KMS-11 (cell line): ENCODE measurements at regions not wholly inside any gene's neighbourhood (a gene's known extent, or its start where the extent isn't known, plus 50 kb on each side); places are given as distances from the start of the nearest gene placed in this dataset.

Experiments used
- H2AFZ ChIP-seq: fragments of 200-600 bp; sonication (generic); 2 replicates; pipeline ENCODE4 v1.6.1; 2016; ENCODE audit warnings: antibody characterized with exemption, mixed run types, low read depth
- H3K27ac ChIP-seq: fragments of 200-600 bp; sonication (generic); 2 replicates; pipeline ENCODE4 v1.6.1; 2016; ENCODE audit warnings: mild to moderate bottlenecking, mixed run types
- H3K27me3 ChIP-seq: fragments of 200-600 bp; sonication (generic); 2 replicates; pipeline ENCODE4 v1.6.1; 2017; ENCODE audit warnings: mild to moderate bottlenecking, low read depth, mixed run types, moderate library complexity; ENCODE audit not compliant: insufficient read depth
- H3K36me3 ChIP-seq: fragments of 200-600 bp; sonication (generic); 2 replicates; pipeline ENCODE4 v1.6.1; 2017; ENCODE audit warnings: mild to moderate bottlenecking, mixed run types; ENCODE audit not compliant: insufficient read depth
- H3K4me1 ChIP-seq: fragments of 200-600 bp; sonication (generic); 2 replicates; pipeline ENCODE4 v1.6.1; 2016; ENCODE audit warnings: mild to moderate bottlenecking, low read depth, mixed run types; ENCODE audit not compliant: poor library complexity, severe bottlenecking
- H3K4me2 ChIP-seq: fragments of 200-600 bp; sonication (generic); 2 replicates; pipeline ENCODE4 v1.7.0; 2016; ENCODE audit warnings: mild to moderate bottlenecking, mixed run types
- H3K4me3 ChIP-seq: fragments of 200-600 bp; sonication (generic); IDR thresholded peaks from 2 replicates; pipeline ENCODE4 v1.6.1; 2017; ENCODE audit warnings: low read depth, low read length, mixed read lengths; ENCODE audit not compliant: insufficient read depth
- H3K79me2 ChIP-seq: fragments of 200-600 bp; sonication (generic); 2 replicates; pipeline ENCODE4 v1.6.1; 2016; ENCODE audit warnings: low read depth, mixed run types; ENCODE audit not compliant: insufficient read depth
- H3K9ac ChIP-seq: fragments of 200-600 bp; sonication (generic); 2 replicates; pipeline ENCODE4 v1.6.1; 2016; ENCODE audit warnings: mild to moderate bottlenecking, mixed run types
- H4K20me1 ChIP-seq: fragments of 200-600 bp; sonication (generic); 2 replicates; pipeline ENCODE4 v1.6.1; 2016; ENCODE audit warnings: mild to moderate bottlenecking, mixed run types; ENCODE audit not compliant: insufficient read depth
- CTCF ChIP-seq: fragments of 200-600 bp; sonication (generic); conservative IDR thresholded peaks from 2 replicates; pipeline ENCODE4 v1.6.1; 2017; ENCODE audit warnings: low read depth, mild to moderate bottlenecking, antibody characterized with exemption, low read length, moderate library complexity, mixed read lengths

DNA sequence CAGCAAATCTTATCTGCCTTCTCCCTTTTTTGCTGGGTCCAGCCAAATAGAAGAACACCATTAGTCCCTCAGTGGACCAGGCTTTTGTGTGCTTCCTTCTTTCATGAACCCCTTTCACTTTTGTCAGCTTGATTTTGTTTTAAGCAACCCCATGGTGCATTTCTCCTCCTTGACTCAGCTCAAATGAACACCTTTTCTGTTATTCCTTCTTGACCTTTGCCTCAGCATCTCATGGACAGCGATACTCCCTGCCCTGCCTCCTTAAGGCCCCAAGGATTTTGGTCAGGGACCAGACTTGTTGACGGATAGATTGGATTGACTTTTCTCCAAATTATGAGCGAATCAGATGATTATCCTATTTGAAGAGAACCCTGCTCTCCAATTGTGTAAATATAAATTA is 356.6 kb upstream of the USP24 start:
- Histone ChIP-seq H3K27me3 (no peaks in the 10 kb centered on the region), H4K20me1 (no peaks in the 10 kb centered on the region), H2AFZ (no peak overlapping the region), H3K4me2 (no peak overlapping the region), H3K27ac (no peak overlapping the region), H3K4me1 (no peaks in the 10 kb centered on the region), H3K79me2 (no peaks in the 10 kb centered on the region), H3K4me3 (no peak overlapping the region), H3K9ac (no peak overlapping the region), H3K36me3 (no peaks in the 10 kb centered on the region)
- no peak for TF ChIP-seq CTCF

DNA sequence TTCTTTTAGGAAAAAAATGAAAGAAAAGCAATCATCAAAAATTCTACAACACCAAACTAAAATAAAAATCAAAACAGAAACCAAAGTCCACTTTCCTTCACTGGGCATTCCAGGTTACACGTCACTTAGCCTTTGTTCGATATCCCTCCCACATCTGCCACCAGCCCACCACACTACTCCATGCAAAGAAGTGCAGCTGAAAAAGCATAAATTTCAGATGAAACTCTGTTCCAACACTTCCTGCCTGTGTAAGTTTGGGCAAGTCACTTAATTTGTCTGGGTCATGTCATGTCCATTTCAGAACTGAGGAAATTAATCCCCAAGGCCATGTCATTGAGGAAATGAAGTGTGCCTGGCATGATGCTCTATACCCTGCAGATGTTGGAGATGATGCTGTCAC is 354.3 kb upstream of the USP24 start:
- Histone ChIP-seq H3K36me3 (no peaks in the 10 kb centered on the region), H3K4me2 (no peak overlapping the region), H3K79me2 (no peaks in the 10 kb centered on the region), H3K4me3 (no peak overlapping the region), H4K20me1 (no peaks in the 10 kb centered on the region), H3K4me1 (no peaks in the 10 kb centered on the region), H3K9ac (no peak overlapping the region), H2AFZ (no peak overlapping the region), H3K27me3 (no peaks in the 10 kb centered on the region), H3K27ac (no peak overlapping the region)
- no peak for TF ChIP-seq CTCF

DNA sequence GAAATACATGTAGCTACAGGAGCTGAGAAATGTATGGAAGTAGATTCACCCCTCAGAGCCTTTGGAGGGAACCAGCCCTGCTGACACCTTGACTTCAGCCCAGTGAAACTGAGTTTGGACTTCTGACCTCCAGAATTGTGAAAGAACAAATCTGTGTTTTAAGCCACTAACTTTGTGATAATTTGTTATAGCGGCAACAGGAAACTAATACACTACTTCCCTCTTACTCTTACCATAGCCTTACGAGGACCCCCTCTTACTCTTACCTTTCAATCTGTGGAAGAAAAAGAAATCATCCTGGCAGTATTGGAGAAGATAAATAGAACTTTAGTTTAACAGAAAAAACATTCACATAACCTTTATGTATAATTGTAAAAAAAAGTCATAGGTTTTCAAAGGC is 353.6 kb upstream of the USP24 start:
- no peak for TF ChIP-seq CTCF
- H3K27me3 ChIP-seq, result no peaks in the 10 kb centered on the region

GRCh38 chr1:55560266-55560665 is 345.1 kb upstream of the USP24 start:
- Histone ChIP-seq H3K36me3 (no peaks in the 10 kb centered on the region), H3K4me3 (no peak overlapping the region), H4K20me1 (no peaks in the 10 kb centered on the region), H2AFZ (no peak overlapping the region), H3K4me2 (no peak overlapping the region), H3K79me2 (no peaks in the 10 kb centered on the region), H3K4me1 (no peaks in the 10 kb centered on the region), H3K27me3 (no peaks in the 10 kb centered on the region), H3K27ac (no peak overlapping the region), H3K9ac (no peak overlapping the region)
- no peak for TF ChIP-seq CTCF

More for the DNA sequence above, 353.6 kb upstream of the USP24 start:
- no peaks in the 10 kb centered on the region for H3K79me2 ChIP-seq
- no peak overlapping the region for H3K9ac ChIP-seq
- no peak overlapping the region for H3K4me3 ChIP-seq
- no peak overlapping the region for H3K4me2 ChIP-seq
- no peak overlapping the region for H2AFZ ChIP-seq
- H4K20me1 ChIP-seq, result no peaks in the 10 kb centered on the region
- H3K36me3 ChIP-seq, result no peaks in the 10 kb centered on the region
- no peak overlapping the region for H3K27ac ChIP-seq
- no peaks in the 10 kb centered on the region for H3K4me1 ChIP-seq

DNA sequence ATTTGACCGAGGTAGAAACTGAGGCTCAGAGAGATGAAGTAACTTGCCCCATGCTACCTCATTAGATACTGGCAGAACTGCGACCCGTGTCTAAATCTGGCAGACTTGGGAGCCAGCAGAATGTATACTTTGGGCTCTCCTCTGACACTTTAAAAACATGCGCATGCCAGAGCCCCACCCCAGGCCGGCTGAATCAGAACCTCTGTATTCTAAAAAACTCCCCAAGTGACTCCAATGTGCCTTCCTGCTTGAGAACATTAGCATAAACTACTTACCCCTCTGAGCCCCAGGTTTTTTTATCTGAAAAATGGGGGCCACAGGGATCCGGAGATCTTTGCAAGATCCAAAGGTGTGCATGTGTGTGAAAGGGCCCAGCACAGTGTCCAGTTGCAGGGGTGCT is 344.7 kb upstream of the USP24 start:
- H3K36me3 ChIP-seq, result no peaks in the 10 kb centered on the region
- H3K27ac ChIP-seq, result no peak overlapping the region
- H3K4me1 ChIP-seq, result no peaks in the 10 kb centered on the region
- H3K79me2 ChIP-seq, result no peaks in the 10 kb centered on the region
- no peak overlapping the region for H3K4me2 ChIP-seq
- no peaks in the 10 kb centered on the region for H4K20me1 ChIP-seq
- H3K4me3 ChIP-seq, result no peak overlapping the region
- H3K9ac ChIP-seq, result no peak overlapping the region
- no peaks in the 10 kb centered on the region for H3K27me3 ChIP-seq
- TF ChIP-seq CTCF, result no peak
- H2AFZ ChIP-seq, result no peak overlapping the region
